Kidney (tissue), 13 donors: ENCODE measurements at regions not wholly inside any gene's neighbourhood (a gene's known extent, or its start where the extent isn't known, plus 50 kb on each side); places are given as distances from the start of the nearest gene placed in this dataset.
A peak's percentile ranks its signal among the peaks of the same experiment; 100 is the strongest.

Experiments used
- DNase-seq, 5 donors: peaks; one replicate each; pipeline ENCODE4 v3.0.0-alpha.2; 2013 to 2020
- FAIRE-seq: peaks from 2 replicates; lab custom pipeline; 2012; peaks lifted over from hg19 to GRCh38; lab: Jason Lieb, UNC
- H3K27ac ChIP-seq, 2 donors: one replicate each; pipeline ENCODE4 v1.7.0; 2013; ENCODE audit warnings: low read depth in 2 of 2, low read length in 2 of 2, inconsistent platforms in 1 of 2
- H3K27me3 ChIP-seq: one replicate; pipeline ENCODE4 v1.7.1; 2013; ENCODE audit warnings: low read length, inconsistent platforms; ENCODE audit not compliant: control insufficient read depth, insufficient read depth
- H3K36me3 ChIP-seq, 3 donors: one replicate each; pipeline versions ENCODE4 v1.7.0 to v1.7.1; 2013; ENCODE audit warnings: low read length in 3 of 3, control low read depth in 1 of 3, inconsistent platforms in 1 of 3; ENCODE audit not compliant: insufficient read depth in 3 of 3, control insufficient read depth in 2 of 3
- H3K4me1 ChIP-seq, 3 donors: one replicate each; pipeline versions ENCODE4 v1.7.0 to v1.7.1; 2013; ENCODE audit warnings: low read length in 3 of 3, inconsistent platforms in 1 of 3, low read depth in 1 of 3; ENCODE audit not compliant: control insufficient read depth in 2 of 3, insufficient read depth in 2 of 3
- H3K4me3 ChIP-seq, 3 donors: one replicate each; pipeline versions ENCODE4 v1.7.0 to v1.8.1; 2013; ENCODE audit warnings: low read length in 3 of 3, control low read depth in 1 of 3, inconsistent platforms in 1 of 3
- H3K9ac ChIP-seq, 3 donors: one replicate each; pipeline versions ENCODE4 v1.7.0 to v1.7.1; 2013; ENCODE audit warnings: low read length in 3 of 3, control low read depth in 1 of 3, inconsistent platforms in 1 of 3
- H3K9me3 ChIP-seq, 3 donors: one replicate each; pipeline versions ENCODE4 v1.7.0 to v1.7.1; 2013; ENCODE audit warnings: low read length in 3 of 3, control low read depth in 1 of 3, inconsistent platforms in 1 of 3; ENCODE audit not compliant: control insufficient read depth in 2 of 3, insufficient read depth in 1 of 3
- intact Hi-C: fragments of 100-400 bp; cut with DNase I; formaldehyde crosslinking; loops from one replicate; pipeline ENCODE4 v1.11.1; 2022
- TF ChIP-seq, protein P1 (sequence below): IDR thresholded peaks from 3 replicates; pipeline ENCODE4 v1.5.1; 2012; ENCODE audit warnings: mild to moderate bottlenecking, moderate library complexity, borderline replicate concordance; ENCODE audit not compliant: insufficient read depth; ENCODE audit errors: extremely low read depth
- donor health status: control.
- donor health status: control.
- donor health status: control.
- donor health status: control.
- donor health status: control.
- donor health status: DM: yes; HTN: yes; CAD: no.
- donor health status: Normal renal cell carcinoma (clear cell type).

GRCh38 chrX:137430301-137430700 lies 135.6 kb upstream of the ZIC3 start:
- no peak overlapping the region for H3K27ac ChIP-seq
- DNase-seq (no peak), FAIRE-seq (no peak)
- intact Hi-C loops: no loop called here
- H3K27me3 ChIP-seq: peaks cover 25% of the 10 kb centered on the region
- TF ChIP-seq, protein P1, sequence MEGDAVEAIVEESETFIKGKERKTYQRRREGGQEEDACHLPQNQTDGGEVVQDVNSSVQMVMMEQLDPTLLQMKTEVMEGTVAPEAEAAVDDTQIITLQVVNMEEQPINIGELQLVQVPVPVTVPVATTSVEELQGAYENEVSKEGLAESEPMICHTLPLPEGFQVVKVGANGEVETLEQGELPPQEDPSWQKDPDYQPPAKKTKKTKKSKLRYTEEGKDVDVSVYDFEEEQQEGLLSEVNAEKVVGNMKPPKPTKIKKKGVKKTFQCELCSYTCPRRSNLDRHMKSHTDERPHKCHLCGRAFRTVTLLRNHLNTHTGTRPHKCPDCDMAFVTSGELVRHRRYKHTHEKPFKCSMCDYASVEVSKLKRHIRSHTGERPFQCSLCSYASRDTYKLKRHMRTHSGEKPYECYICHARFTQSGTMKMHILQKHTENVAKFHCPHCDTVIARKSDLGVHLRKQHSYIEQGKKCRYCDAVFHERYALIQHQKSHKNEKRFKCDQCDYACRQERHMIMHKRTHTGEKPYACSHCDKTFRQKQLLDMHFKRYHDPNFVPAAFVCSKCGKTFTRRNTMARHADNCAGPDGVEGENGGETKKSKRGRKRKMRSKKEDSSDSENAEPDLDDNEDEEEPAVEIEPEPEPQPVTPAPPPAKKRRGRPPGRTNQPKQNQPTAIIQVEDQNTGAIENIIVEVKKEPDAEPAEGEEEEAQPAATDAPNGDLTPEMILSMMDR: no peak
- H3K4me1 ChIP-seq: peaks cover 0 to 6% (median 0%) of the 10 kb centered on the region in 3 donors
- no peak overlapping the region for H3K4me3 ChIP-seq
- H3K36me3 ChIP-seq: no peaks in the 10 kb centered on the region
- H3K9ac ChIP-seq: no peak overlapping the region
- H3K9me3 ChIP-seq: no peaks in the 10 kb centered on the region

GRCh38 chrX:137428766-137429591 lies 136.9 kb upstream of the ZIC3 start:
- Histone ChIP-seq H3K27me3 (peaks cover 36% of the 10 kb centered on the region), H3K27ac (no peak overlapping the region), H3K9me3 (no peaks in the 10 kb centered on the region), H3K9ac (no peak overlapping the region), H3K4me1 (peaks cover 0 to 6% (median 0%) of the 10 kb centered on the region in 3 donors), H3K36me3 (no peaks in the 10 kb centered on the region), H3K4me3 (peak overlapping the region in 1 of 3 donors; percentile 47)
- intact Hi-C loops: no loop called here
- no peak for FAIRE-seq
- TF ChIP-seq, protein P1: no peak
- DNase-seq: peak in 4 of 5 donors; percentile 4 to 52 (median 24)

- FAIRE-seq (no peak), DNase-seq (peak in 3 of 5 donors; percentile 4 to 41 (median 29))
- no peak overlapping the region for H3K9ac ChIP-seq
- TF ChIP-seq, protein P1: no peak
- no peak overlapping the region for H3K27ac ChIP-seq
- H3K36me3 ChIP-seq: no peaks in the 10 kb centered on the region
- H3K4me1 ChIP-seq: peaks cover 0 to 6% (median 0%) of the 10 kb centered on the region in 3 donors
- intact Hi-C loops: no loop called here
- peaks cover 44% of the 10 kb centered on the region for H3K27me3 ChIP-seq
- H3K4me3 ChIP-seq: peak overlapping the region; percentile 3 to 47 (median 38)
- no peaks in the 10 kb centered on the region for H3K9me3 ChIP-seq
Measured at GRCh38 chrX:137428221-137428661, 137.7 kb upstream of the ZIC3 start.
